VCaP (cell line): ENCODE measurements at regions not wholly inside any gene's neighbourhood (a gene's known extent, or its start where the extent isn't known, plus 50 kb on each side); places are given as distances from the start of the nearest gene placed in this dataset.
"Not testable (repeated sequence)": the region's sequence is repeated elsewhere in the genome, so short reads cannot be mapped to it uniquely, and the experiment has no call there.

Experiments used
- H3K27ac ChIP-seq: fragments of 450-650 bp; 2 replicates; pipeline ENCODE4 v1.5.1; 2017
- CTCF ChIP-seq: fragments of 450-650 bp; conservative IDR thresholded peaks from 2 replicates; pipeline ENCODE4 v1.5.1; 2017; ENCODE audit warnings: mild to moderate bottlenecking, moderate library complexity

GRCh38 chr17:45585794-45586650 lies 95.5 kb upstream of the PLEKHM1 start:
- peak; percentile 68 for TF ChIP-seq CTCF
- H3K27ac ChIP-seq = peak overlapping the region; percentile 99

GRCh38 chr17:45586651-45586934 lies 96.1 kb upstream of the PLEKHM1 start:
- peak overlapping the region; percentile 99 for H3K27ac ChIP-seq

GRCh38 chr17:45592433-45592923 lies 102.0 kb upstream of the PLEKHM1 start:
- TF ChIP-seq CTCF = peak; percentile 82

GRCh38 chr17:45596347-45596746 lies 105.8 kb upstream of the PLEKHM1 start:
- not testable (repeated sequence) for H3K27ac ChIP-seq

More at GRCh38 chr17:45592433-45592923, 102.0 kb upstream of the PLEKHM1 start:
- H3K27ac ChIP-seq = not testable (repeated sequence)

- not testable (repeated sequence) for H3K27ac ChIP-seq
Measured at GRCh38 chr17:45600052-45601012, 109.8 kb upstream of the PLEKHM1 start.

- not testable (repeated sequence) for H3K27ac ChIP-seq
Measured at GRCh38 chr17:45601013-45601412, 110.5 kb upstream of the PLEKHM1 start.

GRCh38 chr17:45601605-45602539 lies 111.4 kb upstream of the PLEKHM1 start:
- H3K27ac ChIP-seq = not testable (repeated sequence)

GRCh38 chr17:45605751-45606150 lies 115.2 kb upstream of the PLEKHM1 start:
- not testable (repeated sequence) for H3K27ac ChIP-seq

GRCh38 chr17:45619984-45620405 lies 129.5 kb upstream of the PLEKHM1 start:
- H3K27ac ChIP-seq = peak overlapping the region; percentile 45; the same call in 1 of the 2 replicates

- peak overlapping the region; percentile 45; the same call in 1 of the 2 replicates for H3K27ac ChIP-seq
Measured at GRCh38 chr17:45620468-45620867, 129.9 kb upstream of the PLEKHM1 start.

- H3K27ac ChIP-seq = not testable (repeated sequence)
Measured at GRCh38 chr17:45621087-45621486, 130.6 kb upstream of the PLEKHM1 start.

GRCh38 chr17:45622295-45622694 lies 131.8 kb upstream of the PLEKHM1 start:
- not testable (repeated sequence) for H3K27ac ChIP-seq
